Hepatocyte (in vitro differentiated cells): ENCODE measurements at regions not wholly inside any gene's neighbourhood (a gene's known extent, or its start where the extent isn't known, plus 50 kb on each side); places are given as distances from the start of the nearest gene placed in this dataset. TPM values are rescaled to one million over a fixed set of nuclear protein-coding genes. Genes with fewer than 3 reads are reported as not detected.

ENCODE experiments used
- DNase-seq: peaks from one replicate; pipeline ENCODE4 v3.0.0-alpha.2; 2016; ENCODE audit warnings: low spot score
- H2AFZ ChIP-seq: fragments of 200-600 bp; sonication (generic); 2 replicates; pipeline ENCODE4 v1.6.0; 2016; ENCODE audit warnings: antibody characterized with exemption, mild to moderate bottlenecking
- H3K27ac ChIP-seq: fragments of 200-600 bp; sonication (generic); 2 replicates; pipeline ENCODE4 v1.5.1; 2016; ENCODE audit warnings: mild to moderate bottlenecking
- H3K27me3 ChIP-seq: fragments of 200-600 bp; sonication (generic); 2 replicates; pipeline ENCODE4 v1.6.1; 2016
- H3K36me3 ChIP-seq: fragments of 200-600 bp; sonication (generic); replicated peaks from 2 replicates; pipeline ENCODE4 v1.5.1; 2016; ENCODE audit warnings: low read depth; ENCODE audit not compliant: insufficient read depth
- H3K4me1 ChIP-seq: fragments of 200-600 bp; sonication (generic); 2 replicates; pipeline ENCODE4 v1.5.1; 2016; ENCODE audit warnings: mild to moderate bottlenecking, moderate library complexity; ENCODE audit not compliant: insufficient read depth
- H3K4me2 ChIP-seq: fragments of 200-600 bp; sonication (generic); 2 replicates; pipeline ENCODE4 v1.6.0; 2016
- H3K4me3 ChIP-seq: fragments of 200-600 bp; sonication (generic); 2 replicates; pipeline ENCODE4 v1.5.1; 2016; ENCODE audit warnings: mild to moderate bottlenecking
- H3K79me2 ChIP-seq: fragments of 200-600 bp; sonication (generic); 2 replicates; pipeline ENCODE4 v1.6.0; 2017; ENCODE audit warnings: mild to moderate bottlenecking
- H3K9me2 ChIP-seq: fragments of 200-600 bp; sonication (generic); replicated peaks from 2 replicates; pipeline ENCODE4 v1.6.0; 2017; ENCODE audit warnings: mild to moderate bottlenecking; ENCODE audit not compliant: insufficient read depth
- H3K9me3 ChIP-seq: fragments of 200-600 bp; sonication (generic); 2 replicates; pipeline ENCODE4 v1.5.1; 2016; ENCODE audit warnings: low read depth, mild to moderate bottlenecking
- H4K20me1 ChIP-seq: fragments of 200-600 bp; sonication (generic); 2 replicates; pipeline ENCODE4 v1.6.0; 2016; ENCODE audit warnings: mild to moderate bottlenecking; ENCODE audit not compliant: insufficient read depth, poor library complexity, severe bottlenecking
- CTCF ChIP-seq: fragments of 200-600 bp; sonication (generic); IDR thresholded peaks from 2 replicates; pipeline ENCODE4 v1.5.1; 2016; ENCODE audit warnings: antibody characterized with exemption, mild to moderate bottlenecking; ENCODE audit not compliant: poor library complexity
- EZH2 ChIP-seq: fragments of 200-600 bp; sonication (generic); IDR thresholded peaks from 2 replicates; pipeline ENCODE4 v1.6.1; 2016; ENCODE audit warnings: antibody characterized with exemption, mild to moderate bottlenecking, borderline replicate concordance
- EZH2phosphoT487 ChIP-seq: fragments of 200-600 bp; sonication (generic); IDR thresholded peaks from one replicate; pipeline ENCODE4 v1.6.1; 2018; ENCODE audit warnings: antibody characterized with exemption, mild to moderate bottlenecking, low read depth, moderate library complexity; ENCODE audit not compliant: unreplicated experiment, severe bottlenecking
- WGBS: methylation state at CpG from one replicate; pipeline ENCODE4 v1.1.6; 2016; ENCODE audit warnings: low lambda C conversion rate; ENCODE audit errors: missing lambda C conversion rate; 5-methylcytosine and 5-hydroxymethylcytosine counted together
- small RNA-seq: library from RNA; depleted of rRNA; stranded (forward); fragments of <200 nt; gene quantifications from one replicate; pipeline ENCODE3, GENCODE V24; 2014

GRCh38 chr7:53539558-53539957 is 504.1 kb downstream of the POM121L12 start:
- H3K4me2 ChIP-seq: no peak overlapping the region
- no peak overlapping the region for H3K4me3 ChIP-seq
- H2AFZ ChIP-seq: no peak overlapping the region
- H3K79me2 ChIP-seq: no peaks in the 10 kb centered on the region
- H3K36me3 ChIP-seq: no peaks in the 10 kb centered on the region
- H3K9me2 ChIP-seq: no peaks in the 10 kb centered on the region
- no peak overlapping the region for H3K27ac ChIP-seq
- no peaks in the 10 kb centered on the region for H4K20me1 ChIP-seq
- no peaks in the 10 kb centered on the region for H3K4me1 ChIP-seq
- H3K27me3 ChIP-seq: no peaks in the 10 kb centered on the region
- WGBS: 95% methylated on average over 3 of the region's 3 CpGs
- DNase-seq: no peak
- TF ChIP-seq CTCF (no peak), EZH2phosphoT487 (no peak), EZH2 (no peak)
- H3K9me3 ChIP-seq: no peaks in the 10 kb centered on the region

- WGBS: 42% methylated on average over 2 of the region's 2 CpGs
- Histone ChIP-seq H3K27me3 (no peaks in the 10 kb centered on the region), H3K27ac (no peak overlapping the region), H2AFZ (no peak overlapping the region), H4K20me1 (no peaks in the 10 kb centered on the region), H3K9me3 (no peaks in the 10 kb centered on the region), H3K4me3 (no peak overlapping the region), H3K4me1 (no peaks in the 10 kb centered on the region), H3K79me2 (no peaks in the 10 kb centered on the region), H3K36me3 (no peaks in the 10 kb centered on the region), H3K9me2 (no peaks in the 10 kb centered on the region), H3K4me2 (no peak overlapping the region)
- TF ChIP-seq CTCF (no peak), EZH2 (no peak), EZH2phosphoT487 (no peak)
- no peak for DNase-seq
Measured at GRCh38 chr7:53541475-53541874, 506.0 kb downstream of the POM121L12 start.

GRCh38 chr7:53542157-53542556 is 506.7 kb downstream of the POM121L12 start:
- no peak overlapping the region for H3K4me3 ChIP-seq
- H3K79me2 ChIP-seq: no peaks in the 10 kb centered on the region
- no peak overlapping the region for H3K4me2 ChIP-seq
- H3K9me2 ChIP-seq: no peaks in the 10 kb centered on the region
- no peaks in the 10 kb centered on the region for H4K20me1 ChIP-seq
- WGBS: 74% methylated on average over 5 of the region's 5 CpGs
- no peak overlapping the region for H2AFZ ChIP-seq
- no peaks in the 10 kb centered on the region for H3K27me3 ChIP-seq
- no peaks in the 10 kb centered on the region for H3K9me3 ChIP-seq
- H3K4me1 ChIP-seq: no peaks in the 10 kb centered on the region
- no peak overlapping the region for H3K27ac ChIP-seq
- no peaks in the 10 kb centered on the region for H3K36me3 ChIP-seq
- no peak for TF ChIP-seq EZH2
- TF ChIP-seq CTCF: no peak
- TF ChIP-seq EZH2phosphoT487: no peak
- no peak for DNase-seq

Small RNA genes in the stretch of these regions (small RNA-seq; reads per million reads assigned to genes)
- gene RN7SKP218 (not detected), gene RNU1-14P (not detected)
